Astrocyte of the cerebellum (primary cell): ENCODE measurements at regions not wholly inside any gene's neighbourhood (a gene's known extent, or its start where the extent isn't known, plus 50 kb on each side); places are given as distances from the start of the nearest gene placed in this dataset.
A peak's percentile ranks its signal among the peaks of the same experiment; 100 is the strongest.

Experiments
- DNase-seq: peaks from one replicate; pipeline ENCODE4 v3.0.0-alpha.2; 2011; ENCODE audit warnings: low read depth
- H3K4me3 ChIP-seq: 2 replicates; pipeline ENCODE4 v1.5.1; 2011; ENCODE audit warnings: mild to moderate bottlenecking, low read depth, low read length, moderate library complexity
- in situ Hi-C: cut with HindIII; loops from 2 replicates; pipeline ENCODE4 v1.10.0; 2017; ENCODE audit warnings: low sequenced_read_pairs
- TF ChIP-seq, protein P1 (sequence below): IDR thresholded peaks from 2 replicates; pipeline ENCODE4 v1.5.1; 2012; ENCODE audit warnings: low read length, low read depth, moderate library complexity, mild to moderate bottlenecking; ENCODE audit errors: missing control alignments

DNA sequence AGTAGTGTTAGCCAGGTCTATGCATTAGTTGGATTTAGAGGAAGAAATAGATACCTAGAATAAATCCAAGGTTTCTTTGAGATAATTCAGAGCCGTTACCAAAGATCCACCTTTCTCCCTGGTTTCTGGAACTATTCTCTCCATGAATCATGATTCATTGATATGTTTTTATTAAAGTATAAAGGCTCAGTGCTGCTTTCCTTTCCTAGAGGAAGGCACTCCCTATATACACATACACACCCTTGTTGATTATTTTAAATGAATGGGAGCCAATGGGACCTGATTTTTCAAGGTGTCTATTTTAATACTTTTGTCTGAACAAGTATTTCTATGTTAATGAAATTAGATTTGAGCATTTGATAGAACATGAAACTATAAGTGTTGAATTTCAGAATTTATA is 146.8 kb upstream of the SPRY1 start:
- TF ChIP-seq, protein P1, sequence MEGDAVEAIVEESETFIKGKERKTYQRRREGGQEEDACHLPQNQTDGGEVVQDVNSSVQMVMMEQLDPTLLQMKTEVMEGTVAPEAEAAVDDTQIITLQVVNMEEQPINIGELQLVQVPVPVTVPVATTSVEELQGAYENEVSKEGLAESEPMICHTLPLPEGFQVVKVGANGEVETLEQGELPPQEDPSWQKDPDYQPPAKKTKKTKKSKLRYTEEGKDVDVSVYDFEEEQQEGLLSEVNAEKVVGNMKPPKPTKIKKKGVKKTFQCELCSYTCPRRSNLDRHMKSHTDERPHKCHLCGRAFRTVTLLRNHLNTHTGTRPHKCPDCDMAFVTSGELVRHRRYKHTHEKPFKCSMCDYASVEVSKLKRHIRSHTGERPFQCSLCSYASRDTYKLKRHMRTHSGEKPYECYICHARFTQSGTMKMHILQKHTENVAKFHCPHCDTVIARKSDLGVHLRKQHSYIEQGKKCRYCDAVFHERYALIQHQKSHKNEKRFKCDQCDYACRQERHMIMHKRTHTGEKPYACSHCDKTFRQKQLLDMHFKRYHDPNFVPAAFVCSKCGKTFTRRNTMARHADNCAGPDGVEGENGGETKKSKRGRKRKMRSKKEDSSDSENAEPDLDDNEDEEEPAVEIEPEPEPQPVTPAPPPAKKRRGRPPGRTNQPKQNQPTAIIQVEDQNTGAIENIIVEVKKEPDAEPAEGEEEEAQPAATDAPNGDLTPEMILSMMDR = no peak
- no peak overlapping the region for H3K4me3 ChIP-seq
- no peak for DNase-seq
- in situ Hi-C loops = no loop called here

DNA sequence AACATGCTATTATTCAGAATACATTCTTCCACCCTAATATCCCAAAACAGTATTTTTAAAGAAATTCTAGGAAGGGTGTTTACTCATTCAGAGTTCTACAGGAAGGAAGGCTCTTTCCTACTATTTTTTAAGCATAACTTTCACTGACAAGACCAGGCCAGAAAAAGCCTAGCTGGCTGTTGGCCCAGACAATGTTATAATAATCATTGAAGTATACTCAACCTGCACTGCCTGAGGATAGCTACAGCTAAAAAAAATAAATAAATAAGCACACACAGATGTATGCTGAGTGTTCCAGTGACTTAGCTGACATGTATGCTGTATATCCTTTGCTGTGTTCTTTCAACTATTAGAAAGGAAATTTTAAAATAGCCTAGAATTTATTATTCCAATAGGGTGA is 145.8 kb upstream of the SPRY1 start:
- TF ChIP-seq, protein P1 = no peak
- in situ Hi-C loops = no loop called here
- no peak overlapping the region for H3K4me3 ChIP-seq

DNA sequence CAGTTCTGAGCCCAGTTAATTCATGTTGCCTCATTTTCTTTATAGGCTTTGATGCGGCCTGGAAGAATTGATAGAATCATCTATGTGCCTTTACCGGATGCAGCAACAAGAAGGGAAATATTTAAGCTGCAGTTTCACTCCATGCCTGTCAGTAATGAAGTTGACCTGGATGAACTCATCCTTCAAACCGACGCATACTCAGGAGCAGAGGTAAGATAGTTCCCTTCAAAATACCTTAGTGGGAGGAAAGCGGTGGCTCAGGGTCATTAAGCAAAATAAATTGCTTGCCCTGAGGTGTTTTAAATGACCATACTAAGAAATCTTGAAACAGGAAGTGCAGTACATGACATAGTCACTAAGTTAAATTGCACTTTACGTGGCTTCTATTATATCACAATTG is 140.6 kb upstream of the SPRY1 start:
- TF ChIP-seq, protein P1 = no peak
- H3K4me3 ChIP-seq = no peak overlapping the region
- DNase-seq = no peak
- in situ Hi-C loops = no loop called here

More for the DNA sequence above, 145.8 kb upstream of the SPRY1 start:
- DNase-seq = peak; percentile 41

DNA sequence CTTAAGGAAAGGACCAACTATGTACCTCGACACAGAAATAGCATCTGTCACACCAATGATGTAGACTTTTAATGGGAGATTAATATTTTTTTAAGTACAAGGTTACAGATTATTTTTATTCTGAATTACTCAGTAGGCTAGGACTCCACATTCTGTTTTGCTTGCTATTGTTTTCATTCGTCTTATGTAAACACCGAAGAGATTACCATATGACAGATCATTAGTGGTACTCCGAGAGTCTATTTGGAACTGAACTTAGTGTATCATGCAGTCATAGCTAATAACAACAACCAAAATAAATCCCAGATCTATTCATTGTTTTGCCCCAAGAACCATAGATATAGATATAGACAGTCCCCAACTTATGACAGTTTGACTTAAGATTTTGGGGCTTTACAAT is 139.7 kb upstream of the SPRY1 start:
- no peak for DNase-seq
- H3K4me3 ChIP-seq = no peak overlapping the region
- in situ Hi-C loops = no loop called here
- TF ChIP-seq, protein P1 = no peak

DNA sequence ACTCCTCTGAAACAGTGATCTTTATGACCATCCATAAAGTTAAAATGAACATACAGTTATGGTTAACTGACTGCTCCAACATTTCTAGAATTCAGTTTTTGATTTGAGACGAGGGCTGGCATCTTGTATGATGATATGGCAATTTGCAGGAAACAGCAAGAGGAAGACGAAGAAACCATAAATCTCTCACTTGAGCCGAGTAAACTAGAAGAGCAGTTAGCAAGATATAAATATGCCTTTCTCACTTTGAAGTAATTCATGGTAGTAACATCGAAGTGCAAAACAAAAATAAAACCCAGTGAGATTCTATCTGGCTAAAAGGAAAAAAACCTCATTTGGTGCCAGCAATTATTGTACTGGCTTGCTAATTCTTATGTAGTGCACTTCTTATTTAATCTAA is 139.0 kb upstream of the SPRY1 start:
- no peak for DNase-seq
- TF ChIP-seq, protein P1 = no peak
- no peak overlapping the region for H3K4me3 ChIP-seq
- in situ Hi-C loops = no loop called here

DNA sequence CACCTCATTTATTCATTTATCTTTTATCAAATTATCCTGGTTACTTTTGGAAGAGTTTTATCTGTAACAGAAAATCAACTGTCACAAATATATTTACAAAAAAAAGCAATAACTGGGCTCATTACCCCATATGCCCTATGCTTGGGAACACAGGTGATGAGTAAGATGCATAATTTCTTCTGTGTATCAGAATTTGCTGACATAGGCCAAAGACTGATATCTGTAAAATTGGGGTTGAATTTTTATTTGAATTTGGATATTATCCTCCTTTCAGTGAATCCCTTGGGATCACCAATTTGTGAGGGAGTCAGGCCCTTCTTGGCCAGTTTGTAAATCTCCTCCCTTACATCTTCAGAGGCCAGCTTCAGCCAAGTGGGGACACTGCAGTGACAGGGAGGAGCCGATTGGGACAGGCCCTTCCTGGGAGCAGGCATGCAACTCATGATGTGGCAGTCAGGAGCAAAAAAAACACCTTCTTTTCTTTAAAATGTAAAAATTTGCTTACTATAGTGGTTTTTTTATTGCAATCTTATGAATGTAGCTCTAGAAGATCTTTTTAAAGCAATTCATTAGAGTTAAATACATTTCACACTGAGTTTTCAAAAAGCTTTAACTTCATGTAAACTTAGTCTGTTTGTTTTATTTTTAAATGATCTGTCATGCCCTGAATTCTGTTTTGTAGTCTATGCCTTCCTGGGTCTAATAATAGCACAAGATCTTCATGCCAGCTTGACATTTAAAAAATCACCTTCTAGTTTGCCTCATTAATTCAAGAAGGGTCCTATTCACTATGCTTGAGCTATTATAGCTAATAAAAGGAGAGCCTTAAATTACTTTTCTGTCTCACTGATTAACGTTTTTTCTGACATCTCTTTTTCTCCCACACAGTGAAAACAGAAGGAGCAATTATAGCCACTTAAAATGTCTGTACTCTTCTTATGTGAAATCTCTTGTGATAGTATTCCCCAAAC is 136.6 kb upstream of the SPRY1 start:
- TF ChIP-seq, protein P1 = no peak
- in situ Hi-C loops = no loop called here
- H3K4me3 ChIP-seq = no peak overlapping the region
- DNase-seq = no peak
